ENCODE measurements at regions not wholly inside any gene's neighbourhood (a gene's known extent, or its start where the extent isn't known, plus 50 kb on each side); places are given as distances from the start of the nearest gene placed in this dataset.

DNA sequence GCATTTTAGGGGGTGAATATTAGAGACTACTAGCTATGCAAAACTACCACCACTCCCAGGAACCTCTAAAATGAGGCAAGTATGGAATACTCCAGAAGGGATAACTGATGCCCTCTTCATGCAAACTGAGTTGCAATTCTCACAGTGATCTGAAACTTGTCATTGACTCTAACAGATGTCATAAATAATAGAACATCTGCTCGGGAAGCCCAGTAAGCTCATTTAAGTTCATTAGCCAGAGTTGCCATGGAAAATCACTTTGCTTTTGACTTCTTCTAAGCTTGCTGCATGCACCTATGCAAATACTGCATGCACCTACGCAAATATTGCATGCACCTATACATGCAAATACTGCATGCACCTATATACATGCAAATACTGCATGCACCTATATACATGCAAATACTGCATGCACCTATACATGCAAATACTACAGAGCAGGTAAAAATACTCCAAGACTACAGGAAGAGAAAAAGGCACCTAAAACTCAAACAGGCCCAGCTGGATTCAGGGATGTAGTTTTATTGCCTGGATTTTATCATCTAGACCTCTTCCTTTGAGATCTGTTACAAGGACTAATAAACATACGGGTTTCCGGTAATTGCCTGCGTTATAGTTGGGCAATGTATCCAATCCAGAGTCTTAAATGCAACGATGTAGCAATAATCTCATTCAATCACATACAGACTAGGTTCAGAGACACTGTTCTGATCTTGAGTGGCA, 1061.1 kb upstream of the AUTS2 start:
- 72 to 81% (median 73%) methylated on average over 6 of the region's 6 CpGs for WGBS, 5 donors
- Histone ChIP-seq H3K27me3 (peaks cover 0 to 3% (median 0%) of the 10 kb centered on the region in 3 donors), H3K27ac (no peak overlapping the region), H3K9me3 (peaks cover 0 to 14% (median 4%) of the 10 kb centered on the region in 4 donors), H3K4me1 (no peaks in the 10 kb centered on the region), H3K4me3 (no peak overlapping the region), H3K36me3 (no peaks in the 10 kb centered on the region)
- intact Hi-C loops (cut with DNase I; ENCODE audit: low total_unique reads), result no loop called here
- TF ChIP-seq EP300 (IDR thresholded peaks at IDR 0.05) (no peak), POLR2A (IDR thresholded peaks at IDR 0.05) (no peak), POLR2AphosphoS5 (IDR thresholded peaks at IDR 0.05) (no peak)
- TF ChIP-seq, protein P1, sequence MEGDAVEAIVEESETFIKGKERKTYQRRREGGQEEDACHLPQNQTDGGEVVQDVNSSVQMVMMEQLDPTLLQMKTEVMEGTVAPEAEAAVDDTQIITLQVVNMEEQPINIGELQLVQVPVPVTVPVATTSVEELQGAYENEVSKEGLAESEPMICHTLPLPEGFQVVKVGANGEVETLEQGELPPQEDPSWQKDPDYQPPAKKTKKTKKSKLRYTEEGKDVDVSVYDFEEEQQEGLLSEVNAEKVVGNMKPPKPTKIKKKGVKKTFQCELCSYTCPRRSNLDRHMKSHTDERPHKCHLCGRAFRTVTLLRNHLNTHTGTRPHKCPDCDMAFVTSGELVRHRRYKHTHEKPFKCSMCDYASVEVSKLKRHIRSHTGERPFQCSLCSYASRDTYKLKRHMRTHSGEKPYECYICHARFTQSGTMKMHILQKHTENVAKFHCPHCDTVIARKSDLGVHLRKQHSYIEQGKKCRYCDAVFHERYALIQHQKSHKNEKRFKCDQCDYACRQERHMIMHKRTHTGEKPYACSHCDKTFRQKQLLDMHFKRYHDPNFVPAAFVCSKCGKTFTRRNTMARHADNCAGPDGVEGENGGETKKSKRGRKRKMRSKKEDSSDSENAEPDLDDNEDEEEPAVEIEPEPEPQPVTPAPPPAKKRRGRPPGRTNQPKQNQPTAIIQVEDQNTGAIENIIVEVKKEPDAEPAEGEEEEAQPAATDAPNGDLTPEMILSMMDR (IDR thresholded peaks at IDR 0.05), result no peak
- DNase-seq, result no peak

GRCh38 chr7:68537774-68538071, 1060.6 kb upstream of the AUTS2 start:
- WGBS, 5 donors, result 72 to 78% (median 75%) methylated on average over 5 of the region's 5 CpGs
- no peaks in the 10 kb centered on the region for H3K36me3 ChIP-seq
- intact Hi-C loops (cut with DNase I; ENCODE audit: low total_unique reads), result no loop called here
- peaks cover 0 to 16% (median 4%) of the 10 kb centered on the region in 4 donors for H3K9me3 ChIP-seq
- no peak for TF ChIP-seq EP300 (IDR thresholded peaks at IDR 0.05)
- TF ChIP-seq, protein P1 (IDR thresholded peaks at IDR 0.05), result no peak
- no peak for TF ChIP-seq POLR2A (IDR thresholded peaks at IDR 0.05)
- no peak for TF ChIP-seq POLR2AphosphoS5 (IDR thresholded peaks at IDR 0.05)
- no peaks in the 10 kb centered on the region for H3K4me1 ChIP-seq
- H3K27ac ChIP-seq, result no peak overlapping the region
- H3K27me3 ChIP-seq, result peaks cover 0 to 3% (median 0%) of the 10 kb centered on the region in 3 donors
- no peak for DNase-seq
- H3K4me3 ChIP-seq, result no peak overlapping the region

DNA sequence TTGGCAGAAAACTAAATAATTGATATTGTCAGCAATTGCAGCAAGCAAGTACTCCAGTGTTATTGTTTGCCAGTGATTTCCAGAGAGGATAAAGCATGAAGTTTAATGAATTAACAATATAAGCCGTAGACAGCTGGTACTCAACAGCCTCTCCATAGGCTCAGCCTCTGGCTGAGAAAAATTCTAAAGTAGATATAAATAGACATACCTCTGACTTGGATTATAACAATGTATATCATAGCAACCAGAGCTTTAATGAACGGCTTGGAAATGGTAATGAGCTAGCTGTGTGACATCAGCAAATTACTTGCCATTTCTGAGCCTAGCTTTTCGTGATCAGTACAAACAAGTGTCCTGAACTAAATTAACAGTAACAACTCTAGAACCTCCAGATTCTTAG, 1055.4 kb upstream of the AUTS2 start:
- Histone ChIP-seq H3K27ac (no peak overlapping the region), H3K4me1 (no peaks in the 10 kb centered on the region), H3K9me3 (peaks cover 0 to 16% (median 4%) of the 10 kb centered on the region in 4 donors), H3K27me3 (no peaks in the 10 kb centered on the region), H3K36me3 (no peaks in the 10 kb centered on the region), H3K4me3 (no peak overlapping the region)
- intact Hi-C loops (cut with DNase I; ENCODE audit: low total_unique reads), result no loop called here
- WGBS, 5 donors, result 57 to 74% (median 70%) methylated on average over 3 of the region's 3 CpGs
- DNase-seq, result no peak
- TF ChIP-seq EP300 (IDR thresholded peaks at IDR 0.05), result no peak
- TF ChIP-seq, protein P1 (IDR thresholded peaks at IDR 0.05), result no peak
- no peak for TF ChIP-seq POLR2A (IDR thresholded peaks at IDR 0.05)
- TF ChIP-seq POLR2AphosphoS5 (IDR thresholded peaks at IDR 0.05), result no peak

DNA sequence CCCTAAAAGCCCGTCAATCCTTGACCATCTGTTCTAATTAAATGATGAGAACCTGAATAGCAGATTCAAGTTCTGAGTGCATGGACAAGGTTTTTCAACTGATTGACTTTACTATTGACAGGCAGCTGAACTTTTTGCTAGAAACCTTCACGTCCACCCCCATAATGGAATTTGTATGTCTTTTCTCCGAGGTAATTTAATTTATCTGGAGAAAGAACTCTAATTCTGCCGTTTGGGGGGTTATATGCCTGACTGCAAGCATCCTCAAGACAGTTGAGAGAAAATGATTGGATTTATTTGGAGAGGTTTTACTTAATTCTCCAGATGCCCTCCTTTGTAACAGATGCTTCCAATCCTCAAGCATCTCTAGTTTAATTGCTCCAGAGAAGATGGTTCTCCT, 1053.4 kb upstream of the AUTS2 start:
- no peaks in the 10 kb centered on the region for H3K27me3 ChIP-seq
- H3K4me1 ChIP-seq, result no peaks in the 10 kb centered on the region
- no peak overlapping the region for H3K27ac ChIP-seq
- peaks cover 0 to 16% (median 4%) of the 10 kb centered on the region in 4 donors for H3K9me3 ChIP-seq
- H3K36me3 ChIP-seq, result no peaks in the 10 kb centered on the region
- TF ChIP-seq EP300 (IDR thresholded peaks at IDR 0.05), result no peak
- no peak for TF ChIP-seq POLR2A (IDR thresholded peaks at IDR 0.05)
- no peak for TF ChIP-seq POLR2AphosphoS5 (IDR thresholded peaks at IDR 0.05)
- TF ChIP-seq, protein P1 (IDR thresholded peaks at IDR 0.05), result no peak
- 54 to 63% (median 57%) methylated on average over 4 of the region's 4 CpGs for WGBS, 5 donors
- intact Hi-C loops (cut with DNase I; ENCODE audit: low total_unique reads), result no loop called here
- DNase-seq, result no peak
- no peak overlapping the region for H3K4me3 ChIP-seq
